Fibroblast of peridontal ligament (primary cell): ENCODE measurements at regions not wholly inside any gene's neighbourhood (a gene's known extent, or its start where the extent isn't known, plus 50 kb on each side); places are given as distances from the start of the nearest gene placed in this dataset.
A peak's percentile ranks its signal among the peaks of the same experiment; 100 is the strongest.

Experiments
- DNase-seq: peaks from one replicate; pipeline ENCODE4 v3.0.0-alpha.2; 2010; ENCODE audit errors: extremely low read depth

- no peak for DNase-seq
These were observed 58.3 kb downstream of the CXCL12 start for GRCh38 chr10:44326474-44327030.

GRCh38 chr10:44325596-44326307 is 59.1 kb downstream of the CXCL12 start:
- DNase-seq, result no peak

- no peak for DNase-seq
These were observed 59.7 kb downstream of the CXCL12 start for GRCh38 chr10:44325157-44325556.

DNA sequence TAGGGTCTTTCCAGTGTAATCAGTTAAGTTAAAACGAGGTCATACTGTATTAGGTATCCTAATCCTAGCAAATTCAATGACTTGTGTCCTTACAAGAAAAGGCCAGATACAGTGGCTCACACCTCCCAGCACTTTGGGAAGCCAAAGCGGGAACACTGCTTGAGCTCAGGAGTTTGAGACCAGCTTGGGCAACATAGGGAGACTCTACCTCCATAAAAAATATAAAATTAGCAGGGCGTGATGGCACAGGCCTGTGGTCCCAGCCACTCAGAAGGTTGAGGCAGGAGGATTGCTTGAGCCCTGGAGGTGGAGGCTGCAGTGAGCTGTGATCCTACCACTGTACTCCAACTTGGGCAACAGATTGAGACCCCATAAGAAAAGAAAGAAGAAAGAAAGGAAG is 61.1 kb downstream of the CXCL12 start:
- no peak for DNase-seq

- no peak for DNase-seq
These were observed 62.8 kb downstream of the CXCL12 start for GRCh38 chr10:44322137-44322536.

DNA sequence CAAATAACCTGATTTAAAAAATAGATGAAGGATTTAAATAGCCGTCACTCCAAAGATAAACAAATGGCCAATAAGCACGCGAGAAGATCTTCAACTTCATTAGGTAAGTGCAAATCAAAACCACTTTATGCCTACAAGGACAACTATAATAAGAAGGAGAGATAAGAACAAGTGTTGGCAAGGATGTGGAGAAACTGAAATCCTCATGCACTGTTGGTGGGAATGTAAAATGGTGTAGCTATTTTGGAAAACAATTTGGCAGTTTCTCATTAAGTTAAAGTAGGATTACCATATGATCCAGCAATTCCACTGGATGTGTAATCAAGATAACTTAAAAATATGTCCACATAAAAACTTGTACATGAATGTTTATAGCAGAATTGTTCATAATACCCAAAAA is 64.1 kb downstream of the CXCL12 start:
- no peak for DNase-seq

DNA sequence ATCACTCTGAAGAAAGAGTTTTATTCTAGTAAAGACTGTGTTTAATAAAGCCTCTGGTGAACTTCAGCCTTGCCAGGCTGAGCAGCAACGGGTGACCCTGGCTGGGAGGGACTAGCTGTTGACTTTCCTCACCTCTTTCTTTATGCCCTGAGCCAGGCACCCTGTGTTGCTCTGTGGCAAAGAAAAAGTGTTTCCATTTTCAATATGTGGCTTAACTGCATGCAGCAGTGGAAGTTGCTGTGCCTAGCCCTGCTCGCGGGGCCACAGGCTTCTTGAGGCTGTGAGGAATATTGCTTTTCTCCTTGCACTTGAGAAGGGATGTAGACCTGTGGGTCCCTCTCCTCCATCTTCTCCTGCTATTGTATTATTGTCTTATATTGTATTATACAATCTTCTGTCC is 67.0 kb downstream of the CXCL12 start:
- DNase-seq, result no peak

DNA sequence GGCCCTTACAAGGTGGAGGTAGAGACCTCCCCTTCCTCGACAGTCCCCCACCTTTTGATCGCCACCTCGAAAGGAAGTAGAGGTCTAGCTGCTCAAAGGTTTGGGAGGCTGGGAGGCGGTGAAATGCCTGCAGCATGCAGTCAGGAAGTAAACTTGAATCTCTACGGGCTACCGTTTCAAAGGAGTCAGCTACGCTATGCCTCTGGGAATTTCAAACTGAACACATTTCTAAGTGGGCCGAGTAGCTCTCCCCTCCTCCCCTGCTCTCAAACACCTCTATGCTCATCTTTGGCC is 68.0 kb downstream of the CXCL12 start:
- DNase-seq, result no peak

GRCh38 chr10:44316187-44316921 is 68.5 kb downstream of the CXCL12 start:
- DNase-seq, result no peak

GRCh38 chr10:44314802-44315460 is 70.0 kb downstream of the CXCL12 start:
- DNase-seq, result no peak

- DNase-seq, result no peak
These were observed 71.1 kb downstream of the CXCL12 start for GRCh38 chr10:44313761-44314165.

DNA sequence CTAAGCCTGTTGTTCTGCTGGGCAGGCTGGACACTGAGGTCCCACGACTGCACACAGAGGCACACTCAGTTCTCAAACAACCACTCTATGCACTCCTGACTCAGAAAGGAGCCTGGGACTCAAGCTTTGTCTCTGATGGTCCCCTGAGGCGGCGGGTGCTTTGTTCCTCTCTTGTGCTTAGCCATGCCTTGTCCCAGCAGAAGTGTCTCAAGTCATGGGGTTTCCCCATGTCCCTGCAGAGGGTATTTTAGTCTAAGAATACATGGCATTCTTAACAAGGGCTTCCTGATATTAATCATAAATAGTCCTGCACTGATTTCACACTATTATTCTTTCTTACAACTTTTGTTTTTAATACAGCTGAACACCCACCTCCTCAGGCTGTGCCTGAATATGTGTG is 72.5 kb downstream of the CXCL12 start:
- DNase-seq, result no peak

DNA sequence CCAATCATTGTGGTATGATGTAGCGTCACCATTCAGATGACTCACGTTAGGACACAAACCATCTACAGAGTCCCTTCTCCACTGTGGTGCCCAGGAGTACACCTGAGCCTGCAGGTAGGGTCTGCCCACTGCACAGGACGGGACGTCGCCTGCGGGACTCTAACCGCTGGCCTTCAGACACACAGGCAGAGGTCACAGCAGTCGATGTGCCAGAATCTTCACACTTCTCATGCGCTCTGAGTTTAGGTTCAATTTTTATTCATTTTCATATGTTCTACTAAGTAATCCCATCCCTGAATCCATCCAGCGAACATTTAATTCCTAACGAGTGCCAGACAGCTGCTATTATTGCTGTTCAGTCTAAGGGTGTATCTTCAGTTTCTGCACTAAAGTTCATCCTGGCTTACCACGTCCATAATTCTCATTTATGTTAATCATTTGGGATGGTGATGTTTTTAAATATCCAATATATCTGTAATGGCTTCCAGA is 73.3 kb downstream of the CXCL12 start:
- DNase-seq, result no peak

- DNase-seq, result peak; percentile 69
These were observed 73.9 kb downstream of the CXCL12 start for GRCh38 chr10:44310762-44311562.

- DNase-seq, result no peak
These were observed 74.7 kb downstream of the CXCL12 start for GRCh38 chr10:44309939-44310761.

DNA sequence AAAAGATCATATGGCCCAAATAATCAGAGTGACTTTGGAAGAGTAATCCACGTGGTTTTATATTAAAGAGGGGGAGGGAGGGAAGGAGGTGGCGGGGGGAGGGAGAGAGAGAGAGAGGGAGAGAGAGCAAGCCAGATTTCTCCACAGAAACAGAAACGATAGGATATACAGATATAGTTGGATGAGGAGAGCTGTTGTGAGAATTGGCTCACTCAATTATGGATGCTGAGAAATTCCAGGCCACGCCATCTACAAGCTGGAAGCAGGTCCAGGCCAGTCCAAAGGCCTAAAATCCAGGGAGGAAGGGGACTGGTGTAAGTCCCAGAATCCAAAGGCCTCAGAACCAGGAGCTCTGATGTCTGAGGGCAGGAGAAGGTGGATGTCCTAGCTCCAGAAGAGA is 75.5 kb downstream of the CXCL12 start:
- no peak for DNase-seq

DNA sequence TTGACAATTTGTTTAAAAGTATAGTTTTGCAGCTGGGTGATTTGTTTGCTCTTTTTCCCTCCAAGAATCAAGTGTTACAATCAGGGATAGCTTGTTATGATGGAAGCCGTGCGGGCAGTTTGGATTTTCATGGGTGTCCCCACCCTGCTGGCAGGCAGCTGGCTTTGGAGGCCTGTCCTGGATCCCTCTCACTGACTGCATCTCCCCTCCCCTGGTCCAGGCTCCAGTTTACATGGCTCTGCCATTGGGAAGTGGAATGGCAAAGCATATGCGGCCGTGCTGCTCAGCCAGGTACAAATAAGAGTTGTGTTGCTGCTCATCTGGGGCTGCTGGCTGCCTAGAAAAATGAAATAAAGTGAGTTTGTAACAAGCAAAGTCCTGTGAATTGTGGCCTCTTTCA is 76.0 kb downstream of the CXCL12 start:
- no peak for DNase-seq

- DNase-seq, result no peak
These were observed 77.2 kb downstream of the CXCL12 start for GRCh38 chr10:44307691-44308090.

- DNase-seq, result peak; percentile 31
These were observed 78.1 kb downstream of the CXCL12 start for GRCh38 chr10:44306762-44307161.

DNA sequence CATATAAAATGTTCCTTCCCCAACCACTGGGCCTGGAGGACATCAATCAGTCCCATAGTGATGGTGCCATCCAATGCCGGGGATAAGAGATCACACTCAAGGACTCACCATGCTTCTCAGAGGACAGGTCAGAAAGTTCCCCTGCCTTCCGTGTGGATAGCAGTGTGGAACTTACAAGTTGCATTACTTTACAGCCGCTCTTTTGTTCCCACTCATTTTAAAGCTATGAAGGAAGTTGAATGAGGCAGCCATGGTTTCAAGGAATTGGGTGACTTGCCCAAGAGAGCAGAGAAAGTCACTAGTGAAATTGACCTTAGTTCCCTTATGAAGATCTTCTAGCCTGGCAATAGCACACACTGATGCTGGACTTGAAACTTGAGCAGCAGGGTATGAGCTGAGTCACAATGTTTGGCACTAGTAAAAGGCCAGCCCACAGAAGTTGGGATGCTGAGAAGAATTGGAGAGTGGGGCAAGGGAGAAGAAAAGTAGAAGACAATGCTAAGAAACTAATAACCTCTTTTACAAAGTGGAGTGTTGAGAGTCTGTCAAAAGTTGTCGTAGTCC is 78.7 kb downstream of the CXCL12 start:
- peak; percentile 94 for DNase-seq
